ENCODE measurements at regions not wholly inside any gene's neighbourhood (a gene's known extent, or its start where the extent isn't known, plus 50 kb on each side); places are given as distances from the start of the nearest gene placed in this dataset.

GRCh38 chr2:111667001-111667400 lies 217.0 kb downstream of the ANAPC1 start:
- no peak overlapping the region for H4K5ac ChIP-seq (ENCODE audit: low read depth, low read length)
- no peak overlapping the region for H4K91ac ChIP-seq (ENCODE audit: insufficient read depth, low read depth, low read length)
- WGBS, 2 experiments (ENCODE audit: extremely low coverage in 2 of 2, insufficient read length in 1 of 2) = 100% methylated on average over 1 of the region's 8 CpGs; no CpG with 5 or more reads in 1 of the 2 experiments
- CTCF ChIA-PET = no interaction called here
- no peak overlapping the region for H2BK15ac ChIP-seq (ENCODE audit: low read depth, low read length)
- no peaks in the 10 kb centered on the region for H3K27me3 ChIP-seq (ENCODE audit: control insufficient read depth, insufficient read depth, low read length)
- no peak overlapping the region for H2BK120ac ChIP-seq (ENCODE audit: low read depth, low read length)
- H2AFZ ChIP-seq (replicated peaks; ENCODE audit: low read length, poor library complexity) = no peak overlapping the region
- intact Hi-C loops (cut with micrococcal nuclease) (loop anchor here (1.0 to 10.0 kb wide), 4 partner anchors 172 to 856 kb away; no protein-coding TSS in a partner anchor), in situ Hi-C loops (cut with MboI; ENCODE audit: low sequenced_read_pairs) (loop anchor here (25.0 kb wide), 1 partner anchor 180 kb away; no protein-coding TSS in a partner anchor), dilution Hi-C loops (cut with HindIII; ENCODE audit: low sequenced_read_pairs, unreplicated experiment) (no loop called here)
- no peak overlapping the region for H3K9ac ChIP-seq (ENCODE audit: low read depth, low read length)
- H3K56ac ChIP-seq (ENCODE audit: extremely low read depth, insufficient read depth, low read length) = no peak overlapping the region
- no peak overlapping the region for H2AK5ac ChIP-seq (ENCODE audit: low read depth, low read length)
- H3K23ac ChIP-seq (ENCODE audit: low read depth, low read length) = no peak overlapping the region
- no TSS peak for BruUV-seq (replicated peaks)
- no peak overlapping the region for H3K4me2 ChIP-seq (ENCODE audit: low read depth, low read length)
- peaks cover 3% of the 10 kb centered on the region for H3K9me1 ChIP-seq (ENCODE audit: insufficient read depth, low read length)
- H3K79me1 ChIP-seq (ENCODE audit: low read depth in 1 of 2, low read length in 2 of 2) = peaks cover 5 to 14% of the 10 kb centered on the region in 2 experiments; a peak in 3 of 4 replicates
- H3K18ac ChIP-seq (ENCODE audit: low read depth, low read length) = no peak overlapping the region
- TF ChIP-seq BHLHE40 (IDR thresholded peaks at IDR 0.05; ENCODE audit: low read depth, low read length) (no peak), MXI1 (IDR thresholded peaks at IDR 0.05; ENCODE audit: borderline replicate concordance, low read depth, low read length) (no peak), USF2 (IDR thresholded peaks at IDR 0.05; ENCODE audit: low read depth, low read length) (no peak), SMC3 (IDR thresholded peaks at IDR 0.05; ENCODE audit: low read depth, low read length) (no peak), RCOR1 (IDR thresholded peaks at IDR 0.05; ENCODE audit: insufficient replicate concordance, low read length) (no peak), RFX5 (IDR thresholded peaks at IDR 0.05; ENCODE audit: low read depth, low read length) (no peak), CEBPB (IDR thresholded peaks at IDR 0.05; ENCODE audit: low read depth, low read length) (no peak), CHD1 (IDR thresholded peaks at IDR 0.05; ENCODE audit: low read depth, low read length) (no peak), FOS (IDR thresholded peaks at IDR 0.05; ENCODE audit: low read depth, low read length) (no peak), RAD21 (IDR thresholded peaks at IDR 0.05; ENCODE audit: low read length) (no peak), ELK1 (IDR thresholded peaks at IDR 0.05; ENCODE audit: borderline replicate concordance, low read depth, low read length) (no peak), POLR2A (IDR thresholded peaks at IDR 0.05; ENCODE audit: low read depth, low read length) (no peak), NFE2L2 (IDR thresholded peaks at IDR 0.05; ENCODE audit: low read depth, low read length) (no peak), MAFK (IDR thresholded peaks at IDR 0.05; ENCODE audit: low read depth, low read length) (no peak), MAZ (IDR thresholded peaks at IDR 0.05; ENCODE audit: borderline replicate concordance, low read depth, low read length) (no peak)
- TF ChIP-seq, protein P1, sequence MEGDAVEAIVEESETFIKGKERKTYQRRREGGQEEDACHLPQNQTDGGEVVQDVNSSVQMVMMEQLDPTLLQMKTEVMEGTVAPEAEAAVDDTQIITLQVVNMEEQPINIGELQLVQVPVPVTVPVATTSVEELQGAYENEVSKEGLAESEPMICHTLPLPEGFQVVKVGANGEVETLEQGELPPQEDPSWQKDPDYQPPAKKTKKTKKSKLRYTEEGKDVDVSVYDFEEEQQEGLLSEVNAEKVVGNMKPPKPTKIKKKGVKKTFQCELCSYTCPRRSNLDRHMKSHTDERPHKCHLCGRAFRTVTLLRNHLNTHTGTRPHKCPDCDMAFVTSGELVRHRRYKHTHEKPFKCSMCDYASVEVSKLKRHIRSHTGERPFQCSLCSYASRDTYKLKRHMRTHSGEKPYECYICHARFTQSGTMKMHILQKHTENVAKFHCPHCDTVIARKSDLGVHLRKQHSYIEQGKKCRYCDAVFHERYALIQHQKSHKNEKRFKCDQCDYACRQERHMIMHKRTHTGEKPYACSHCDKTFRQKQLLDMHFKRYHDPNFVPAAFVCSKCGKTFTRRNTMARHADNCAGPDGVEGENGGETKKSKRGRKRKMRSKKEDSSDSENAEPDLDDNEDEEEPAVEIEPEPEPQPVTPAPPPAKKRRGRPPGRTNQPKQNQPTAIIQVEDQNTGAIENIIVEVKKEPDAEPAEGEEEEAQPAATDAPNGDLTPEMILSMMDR (conservative IDR thresholded peaks at IDR 0.05; ENCODE audit: low read depth, low read length) = no peak
- H3K27ac ChIP-seq (ENCODE audit: insufficient read depth, low read length) = no peak overlapping the region
- no peak overlapping the region for H2AK9ac ChIP-seq (replicated peaks; ENCODE audit: low read depth, low read length, poor library complexity)
- POLR2A ChIA-PET (ENCODE audit: unreplicated experiment) = no interaction called here
- no peak overlapping the region for H3K14ac ChIP-seq (replicated peaks; ENCODE audit: low read depth, low read length)
- no peak overlapping the region for H4K8ac ChIP-seq (ENCODE audit: low read depth in 2 of 2, low read length in 2 of 2)
- no peaks in the 10 kb centered on the region for H3K36me3 ChIP-seq (ENCODE audit: control insufficient read depth, insufficient read depth, low read length)
- no peak overlapping the region for H2BK20ac ChIP-seq (ENCODE audit: low read depth, low read length)
- H4K20me1 ChIP-seq (ENCODE audit: insufficient read depth, low read length) = no peaks in the 10 kb centered on the region
- H3K9me3 ChIP-seq (ENCODE audit: control insufficient read depth, insufficient read depth, low read length) = no peaks in the 10 kb centered on the region
- no peak overlapping the region for H3K4ac ChIP-seq (ENCODE audit: low read depth, low read length)
- DNase-seq (no peak), ATAC-seq (ENCODE audit: low read depth) (no peak)
- no peak overlapping the region for H3K4me3 ChIP-seq (ENCODE audit: insufficient read depth, low read depth, low read length)
- no peak overlapping the region for H2BK5ac ChIP-seq (ENCODE audit: low read depth, low read length, poor library complexity, severe bottlenecking)
- peaks cover 13% of the 10 kb centered on the region for H3K4me1 ChIP-seq (ENCODE audit: control insufficient read depth, insufficient read depth, low read length)
